DND-41 (cell line): ENCODE measurements at regions not wholly inside any gene's neighbourhood (a gene's known extent, or its start where the extent isn't known, plus 50 kb on each side); places are given as distances from the start of the nearest gene placed in this dataset.

Source experiments
- ATAC-seq: fragments of 200-7000 bp; cut with Tn5 transposase; 3 replicates; pipeline ENCODE4 v1.9.1; 2021; ENCODE audit warnings: low read depth; ENCODE audit not compliant: insufficient read depth
- DNase-seq: peaks from one replicate; pipeline ENCODE4 v3.0.0-alpha.2; 2020
- H2AFZ ChIP-seq: 2 replicates; pipeline ENCODE4 v1.6.0; 2012; ENCODE audit warnings: low read depth, low read length
- H3K27ac ChIP-seq: 2 replicates; pipeline ENCODE4 v1.5.1; 2012; ENCODE audit warnings: low read length, inconsistent platforms
- H3K27me3 ChIP-seq: fragments of 200-600 bp; sonication (generic); 2 replicates; pipeline ENCODE4 v1.6.0; 2012; ENCODE audit warnings: low read length, mild to moderate bottlenecking, inconsistent platforms; ENCODE audit not compliant: insufficient read depth, poor library complexity
- H3K36me3 ChIP-seq: 2 replicates; pipeline ENCODE4 v1.5.1; 2012; ENCODE audit warnings: low read length, inconsistent platforms; ENCODE audit not compliant: insufficient read depth
- H3K4me1 ChIP-seq: 2 replicates; pipeline ENCODE4 v1.5.1; 2012; ENCODE audit warnings: mild to moderate bottlenecking, low read length; ENCODE audit not compliant: insufficient read depth
- H3K4me2 ChIP-seq: 2 replicates; pipeline ENCODE4 v1.6.0; 2012; ENCODE audit warnings: mild to moderate bottlenecking, moderate library complexity, low read length, inconsistent platforms; ENCODE audit not compliant: insufficient read depth
- H3K4me3 ChIP-seq, 2 experiments: fragments of 200-600 bp in 1 of 2; shearing (Covaris generic) in 1 of 2; 2 replicates each; pipeline ENCODE4 v1.5.1; 2012 to 2016; ENCODE audit warnings: inconsistent platforms in 2 of 2, low read length in 2 of 2, mild to moderate bottlenecking in 2 of 2, low read depth in 1 of 2, moderate library complexity in 1 of 2
- H3K79me2 ChIP-seq: 2 replicates; pipeline ENCODE4 v1.6.0; 2012; ENCODE audit warnings: low read length, inconsistent platforms; ENCODE audit not compliant: insufficient read depth
- H3K9ac ChIP-seq: 2 replicates; pipeline ENCODE4 v1.6.0; 2012; ENCODE audit warnings: low read depth, mild to moderate bottlenecking, inconsistent platforms, low read length, moderate library complexity
- H3K9me3 ChIP-seq: 2 replicates; pipeline ENCODE4 v1.5.1; 2012; ENCODE audit warnings: low read length, moderate library complexity, mild to moderate bottlenecking, inconsistent platforms; ENCODE audit not compliant: insufficient read depth, severe bottlenecking
- H4K20me1 ChIP-seq: 2 replicates; pipeline ENCODE4 v1.6.0; 2012; ENCODE audit warnings: low read length; ENCODE audit not compliant: insufficient read depth
- EZH2 ChIP-seq: IDR thresholded peaks from 3 replicates; pipeline ENCODE4 v1.6.1; 2012; ENCODE audit warnings: borderline replicate concordance, low read depth, mild to moderate bottlenecking, moderate library complexity, low read length, inconsistent platforms; ENCODE audit not compliant: severe bottlenecking
- TF ChIP-seq, protein P1 (sequence below): IDR thresholded peaks from 2 replicates; pipeline ENCODE4 v1.5.1; 2012; ENCODE audit warnings: borderline replicate concordance, low read length, moderate library complexity, mild to moderate bottlenecking; ENCODE audit not compliant: poor library complexity, severe bottlenecking; ENCODE audit errors: extremely low read depth

DNA sequence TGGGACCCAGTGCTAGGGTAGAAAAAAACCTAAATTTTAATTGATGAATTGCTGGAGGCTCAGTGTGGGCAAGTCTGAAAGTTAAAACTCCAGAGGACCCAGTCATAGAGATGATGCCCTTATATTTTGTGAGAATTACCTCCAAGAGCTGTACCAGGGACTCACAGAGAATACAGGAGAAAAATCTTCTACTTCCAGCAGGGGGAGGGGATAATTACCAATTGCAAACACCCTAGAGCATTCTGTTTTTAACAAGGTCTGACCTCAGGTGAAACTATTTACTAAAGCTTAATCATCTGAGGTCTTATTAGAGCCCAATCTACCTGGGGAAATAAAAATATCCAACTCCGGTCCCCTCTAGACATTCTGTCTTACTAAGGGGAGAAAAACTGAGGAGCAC, 994.7 kb upstream of the MIR17HG start:
- Histone ChIP-seq H4K20me1 (no peaks in the 10 kb centered on the region), H2AFZ (no peak overlapping the region), H3K4me3 (no peak overlapping the region), H3K27me3 (no peaks in the 10 kb centered on the region), H3K79me2 (no peaks in the 10 kb centered on the region), H3K9ac (no peak overlapping the region), H3K27ac (no peak overlapping the region), H3K4me2 (no peak overlapping the region), H3K4me1 (no peaks in the 10 kb centered on the region), H3K9me3 (no peaks in the 10 kb centered on the region), H3K36me3 (no peaks in the 10 kb centered on the region)
- TF ChIP-seq, protein P1, sequence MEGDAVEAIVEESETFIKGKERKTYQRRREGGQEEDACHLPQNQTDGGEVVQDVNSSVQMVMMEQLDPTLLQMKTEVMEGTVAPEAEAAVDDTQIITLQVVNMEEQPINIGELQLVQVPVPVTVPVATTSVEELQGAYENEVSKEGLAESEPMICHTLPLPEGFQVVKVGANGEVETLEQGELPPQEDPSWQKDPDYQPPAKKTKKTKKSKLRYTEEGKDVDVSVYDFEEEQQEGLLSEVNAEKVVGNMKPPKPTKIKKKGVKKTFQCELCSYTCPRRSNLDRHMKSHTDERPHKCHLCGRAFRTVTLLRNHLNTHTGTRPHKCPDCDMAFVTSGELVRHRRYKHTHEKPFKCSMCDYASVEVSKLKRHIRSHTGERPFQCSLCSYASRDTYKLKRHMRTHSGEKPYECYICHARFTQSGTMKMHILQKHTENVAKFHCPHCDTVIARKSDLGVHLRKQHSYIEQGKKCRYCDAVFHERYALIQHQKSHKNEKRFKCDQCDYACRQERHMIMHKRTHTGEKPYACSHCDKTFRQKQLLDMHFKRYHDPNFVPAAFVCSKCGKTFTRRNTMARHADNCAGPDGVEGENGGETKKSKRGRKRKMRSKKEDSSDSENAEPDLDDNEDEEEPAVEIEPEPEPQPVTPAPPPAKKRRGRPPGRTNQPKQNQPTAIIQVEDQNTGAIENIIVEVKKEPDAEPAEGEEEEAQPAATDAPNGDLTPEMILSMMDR = no peak
- TF ChIP-seq EZH2 = no peak
- ATAC-seq = no peak
- DNase-seq = no peak

DNA sequence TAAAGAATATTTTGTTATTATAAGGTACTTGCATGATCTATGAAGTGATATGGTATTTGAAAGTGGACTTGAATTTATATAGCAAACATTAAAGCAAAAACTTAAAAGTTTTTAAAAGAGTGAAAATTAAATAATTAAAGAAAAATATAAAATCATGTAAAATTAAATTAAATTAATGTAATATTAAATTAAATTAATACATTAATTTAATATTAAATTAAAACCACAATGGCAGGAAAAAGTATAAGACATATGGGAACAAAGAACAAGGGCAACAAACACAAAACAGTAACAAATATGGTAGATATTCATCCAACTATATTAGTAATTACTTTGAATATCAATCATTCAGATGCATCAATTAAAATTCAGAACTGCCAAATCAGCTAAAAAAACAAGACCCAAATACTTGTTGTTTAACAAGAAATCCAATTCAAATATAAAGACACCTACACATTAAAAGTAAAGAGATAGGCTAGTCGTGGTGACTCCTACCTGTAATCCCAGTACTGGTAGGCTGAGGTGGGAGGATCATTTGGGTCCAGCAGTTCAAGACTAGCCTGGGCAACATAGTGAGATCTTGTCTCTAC, 992.2 kb upstream of the MIR17HG start:
- DNase-seq (no peak), ATAC-seq (no peak)
- H3K4me1 ChIP-seq = no peaks in the 10 kb centered on the region
- no peak for TF ChIP-seq EZH2
- TF ChIP-seq, protein P1 = no peak
- H3K4me2 ChIP-seq = no peak overlapping the region
- no peaks in the 10 kb centered on the region for H3K79me2 ChIP-seq
- no peak overlapping the region for H3K27ac ChIP-seq
- H2AFZ ChIP-seq = no peak overlapping the region
- H3K4me3 ChIP-seq = no peak overlapping the region
- H3K27me3 ChIP-seq = no peaks in the 10 kb centered on the region
- no peaks in the 10 kb centered on the region for H4K20me1 ChIP-seq
- no peak overlapping the region for H3K9ac ChIP-seq
- H3K36me3 ChIP-seq = no peaks in the 10 kb centered on the region
- H3K9me3 ChIP-seq = no peaks in the 10 kb centered on the region

DNA sequence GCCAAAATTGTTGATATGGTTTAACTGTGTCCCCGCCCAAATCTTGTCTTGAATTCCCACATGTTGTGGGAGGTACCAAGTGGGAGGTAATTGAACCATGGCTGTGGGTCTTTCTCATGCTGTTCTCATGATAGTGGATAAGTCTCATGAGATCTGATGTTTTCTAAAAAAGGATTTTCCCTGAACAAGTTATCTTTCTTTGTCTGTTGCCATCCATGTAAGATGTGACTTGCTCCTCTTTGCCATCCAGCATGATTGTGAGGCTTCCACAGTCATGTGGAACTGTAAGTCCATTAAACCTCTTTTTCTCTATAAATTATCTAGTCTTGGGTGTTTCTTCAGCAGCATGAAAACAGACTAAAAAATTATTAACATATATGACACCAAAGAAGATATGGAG, 986.7 kb upstream of the MIR17HG start:
- no peak for DNase-seq
- Histone ChIP-seq H3K36me3 (no peaks in the 10 kb centered on the region), H4K20me1 (no peaks in the 10 kb centered on the region), H3K4me1 (no peaks in the 10 kb centered on the region), H3K9ac (no peak overlapping the region), H3K79me2 (no peaks in the 10 kb centered on the region), H3K4me3 (no peak overlapping the region), H2AFZ (no peak overlapping the region), H3K9me3 (no peaks in the 10 kb centered on the region), H3K27me3 (no peaks in the 10 kb centered on the region), H3K4me2 (no peak overlapping the region), H3K27ac (no peak overlapping the region)
- ATAC-seq = no peak
- TF ChIP-seq, protein P1 = no peak
- no peak for TF ChIP-seq EZH2

DNA sequence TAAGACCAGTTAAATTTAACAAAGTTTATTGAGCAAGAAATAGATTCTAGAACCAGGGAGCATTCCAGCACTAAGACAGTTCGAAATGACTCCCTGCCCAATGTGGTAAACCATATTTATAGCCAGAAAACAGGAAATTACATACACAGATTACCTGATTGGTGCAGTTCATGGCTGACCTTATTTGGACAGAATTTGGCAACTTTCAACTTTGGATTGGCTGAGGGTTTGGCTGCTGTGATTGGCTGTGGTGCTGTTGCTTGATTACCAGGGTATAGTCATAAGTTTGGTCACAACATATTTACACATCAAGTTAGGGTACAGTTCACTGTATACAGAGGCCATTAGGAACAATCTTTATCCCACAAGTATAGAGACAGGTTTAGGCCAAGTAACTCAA, 984.8 kb upstream of the MIR17HG start:
- H3K27me3 ChIP-seq = no peaks in the 10 kb centered on the region
- DNase-seq (no peak), ATAC-seq (no peak)
- no peak overlapping the region for H3K4me3 ChIP-seq
- no peaks in the 10 kb centered on the region for H3K9me3 ChIP-seq
- no peak overlapping the region for H2AFZ ChIP-seq
- H3K4me1 ChIP-seq = no peaks in the 10 kb centered on the region
- no peak overlapping the region for H3K9ac ChIP-seq
- no peaks in the 10 kb centered on the region for H3K79me2 ChIP-seq
- H3K4me2 ChIP-seq = no peak overlapping the region
- TF ChIP-seq, protein P1 = no peak
- H3K36me3 ChIP-seq = no peaks in the 10 kb centered on the region
- no peak overlapping the region for H3K27ac ChIP-seq
- H4K20me1 ChIP-seq = no peaks in the 10 kb centered on the region
